HG02852 (cell line): ENCODE measurements at regions not wholly inside any gene's neighbourhood (a gene's known extent, or its start where the extent isn't known, plus 50 kb on each side); places are given as distances from the start of the nearest gene placed in this dataset.

Experiments used
- ATAC-seq: cut with Tn5 transposase; IDR thresholded peaks from one replicate; pipeline ENCODE4 v1.9.1; 2021; ENCODE audit warnings: mild to moderate bottlenecking, moderate library complexity; ENCODE audit not compliant: unreplicated experiment

DNA sequence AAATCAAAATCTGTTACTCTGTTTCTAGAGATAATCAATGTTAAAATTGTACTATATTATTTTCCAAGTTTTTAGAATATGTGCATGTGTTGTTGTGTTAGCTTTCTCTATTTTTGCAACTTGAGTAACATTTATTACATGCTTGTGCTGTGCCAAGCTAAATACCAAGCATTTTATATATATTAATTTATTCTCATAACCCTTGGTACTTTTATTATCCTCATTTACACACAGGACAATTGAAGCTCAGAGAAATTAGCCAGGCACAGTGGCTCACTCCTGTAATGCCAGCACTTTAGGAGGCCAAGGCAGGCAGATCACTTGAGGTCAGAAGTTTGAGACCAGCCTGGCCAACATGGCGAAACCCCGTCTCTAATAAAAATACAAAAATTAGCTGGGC lies 254.0 kb upstream of the DMRT1 start:
- no peak for ATAC-seq

DNA sequence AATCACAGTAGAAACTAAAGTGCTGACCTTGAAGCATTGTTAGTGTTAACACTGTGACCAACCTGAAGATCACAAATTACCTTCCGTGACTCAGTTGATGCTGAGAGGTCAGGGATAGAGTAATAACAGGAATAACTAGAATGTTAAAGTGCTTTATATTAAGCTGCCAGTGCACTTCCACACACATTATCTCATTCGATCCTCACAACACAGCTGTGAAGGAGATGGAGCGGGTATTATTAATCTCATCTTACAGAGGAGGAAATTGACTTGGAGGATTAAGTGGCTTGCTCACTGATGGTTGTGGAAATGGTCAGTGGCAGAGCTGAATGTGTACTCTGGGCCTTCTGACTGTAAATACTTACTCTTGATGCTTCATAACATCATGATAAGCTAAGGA lies 252.5 kb upstream of the DMRT1 start:
- no peak for ATAC-seq

GRCh38 chr9:589723-590122 lies 251.8 kb upstream of the DMRT1 start:
- ATAC-seq = no peak

GRCh38 chr9:591292-591691 lies 250.2 kb upstream of the DMRT1 start:
- no peak for ATAC-seq

GRCh38 chr9:592225-592624 lies 249.3 kb upstream of the DMRT1 start:
- ATAC-seq = no peak

DNA sequence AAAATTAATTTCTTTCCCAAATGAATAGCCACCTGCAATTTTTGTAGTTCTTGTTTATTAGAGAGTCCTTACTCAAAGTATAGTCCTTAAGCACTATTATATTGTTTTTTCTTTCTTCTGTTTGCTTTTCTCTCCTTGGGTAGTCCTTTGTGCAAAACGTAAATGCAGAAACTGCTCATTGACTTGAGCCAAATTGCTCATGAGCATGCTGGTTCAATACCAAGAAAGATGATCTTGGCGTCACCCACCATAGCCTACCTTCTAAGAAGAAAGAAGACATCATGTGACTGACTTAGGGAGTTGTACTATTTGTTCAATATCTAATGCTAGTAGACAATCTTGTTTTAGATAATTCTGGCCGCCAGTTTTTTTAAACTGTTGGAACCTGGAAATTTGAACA lies 248.8 kb upstream of the DMRT1 start:
- no peak for ATAC-seq

GRCh38 chr9:593809-594208 lies 247.7 kb upstream of the DMRT1 start:
- no peak for ATAC-seq

DNA sequence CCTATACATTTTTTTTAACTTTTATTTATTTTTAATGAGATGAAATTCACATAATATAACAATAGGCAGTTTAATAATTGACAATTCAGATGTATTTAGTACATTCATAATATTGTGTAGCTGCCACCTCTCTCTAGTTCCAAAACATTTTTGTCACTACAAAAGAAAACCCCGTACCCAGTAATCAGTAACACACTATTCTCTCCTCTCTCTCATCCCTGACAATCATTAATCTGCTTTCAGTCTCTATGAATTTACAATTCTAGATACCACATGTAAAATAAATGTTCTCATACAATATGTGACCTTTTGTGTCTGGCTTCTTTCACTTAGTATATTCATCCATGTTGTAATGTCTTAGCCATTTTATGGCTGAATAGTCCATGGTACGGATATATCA lies 244.8 kb upstream of the DMRT1 start:
- ATAC-seq = no peak

GRCh38 chr9:600006-600405 lies 241.5 kb upstream of the DMRT1 start:
- ATAC-seq = no peak

GRCh38 chr9:602716-603115 lies 238.8 kb upstream of the DMRT1 start:
- ATAC-seq = no peak

- no peak for ATAC-seq
These were observed 238.4 kb upstream of the DMRT1 start for GRCh38 chr9:603126-603525.

DNA sequence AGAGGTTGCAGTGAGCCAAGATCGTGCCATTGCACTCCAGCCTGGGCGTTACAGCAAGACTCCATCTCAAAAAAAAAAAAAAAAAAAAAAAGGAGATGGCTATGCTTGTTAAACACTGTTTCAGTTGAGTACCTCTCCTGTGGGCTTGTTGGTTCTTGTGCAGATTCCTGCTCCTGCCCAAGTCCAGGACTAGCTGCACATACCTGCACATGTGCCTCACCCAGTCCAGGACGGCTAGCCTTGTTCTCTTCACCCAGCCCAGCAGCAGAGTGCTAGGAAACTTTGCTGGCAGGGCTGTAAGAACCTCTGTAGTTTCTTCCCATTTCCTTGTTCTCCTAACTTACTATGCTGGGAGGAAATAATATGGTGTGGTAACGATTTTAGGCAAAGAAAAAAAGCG lies 234.1 kb upstream of the DMRT1 start:
- ATAC-seq = no peak

GRCh38 chr9:613771-614347 lies 227.6 kb upstream of the DMRT1 start:
- peak; percentile 95 for ATAC-seq

- no peak for ATAC-seq
These were observed 227.1 kb upstream of the DMRT1 start for GRCh38 chr9:614431-614830.

DNA sequence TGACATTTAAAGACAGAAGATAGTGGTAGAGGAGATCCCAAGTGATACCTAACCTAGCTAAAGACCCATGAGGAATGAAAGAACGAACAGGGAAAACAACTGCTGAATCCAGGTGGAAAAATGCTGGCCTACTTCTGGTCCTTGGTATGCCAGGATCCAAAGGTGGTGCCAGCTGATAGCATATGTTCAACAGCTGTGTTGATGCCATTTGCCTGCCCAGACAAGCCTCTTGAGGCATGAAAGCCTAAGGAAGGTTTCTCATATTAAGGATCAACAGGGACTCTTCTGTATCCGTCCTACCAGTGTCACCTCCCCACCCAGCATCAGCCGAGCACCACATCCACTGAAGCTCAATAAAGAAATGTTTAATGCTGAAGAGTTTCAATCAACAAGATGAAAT lies 225.7 kb upstream of the DMRT1 start:
- ATAC-seq = no peak

DNA sequence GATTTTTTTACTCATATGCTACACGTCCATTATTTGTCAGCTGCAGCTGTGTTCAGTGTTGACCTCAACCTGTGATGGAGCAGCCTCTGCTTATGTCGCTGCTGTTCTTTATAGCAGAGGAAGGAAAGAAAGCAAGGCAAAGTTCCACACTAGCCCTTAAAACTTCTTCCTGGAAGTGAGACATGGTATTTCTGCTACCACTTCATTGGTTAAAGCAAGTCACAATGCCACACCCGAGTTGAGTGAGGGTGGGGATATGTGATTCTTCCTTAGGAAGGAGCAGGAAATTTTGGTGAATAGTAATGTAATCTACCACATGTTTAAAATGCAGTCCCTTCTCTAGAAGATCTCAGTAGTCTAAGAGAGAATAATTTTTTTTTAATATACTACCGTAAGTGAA lies 224.8 kb upstream of the DMRT1 start:
- no peak for ATAC-seq

DNA sequence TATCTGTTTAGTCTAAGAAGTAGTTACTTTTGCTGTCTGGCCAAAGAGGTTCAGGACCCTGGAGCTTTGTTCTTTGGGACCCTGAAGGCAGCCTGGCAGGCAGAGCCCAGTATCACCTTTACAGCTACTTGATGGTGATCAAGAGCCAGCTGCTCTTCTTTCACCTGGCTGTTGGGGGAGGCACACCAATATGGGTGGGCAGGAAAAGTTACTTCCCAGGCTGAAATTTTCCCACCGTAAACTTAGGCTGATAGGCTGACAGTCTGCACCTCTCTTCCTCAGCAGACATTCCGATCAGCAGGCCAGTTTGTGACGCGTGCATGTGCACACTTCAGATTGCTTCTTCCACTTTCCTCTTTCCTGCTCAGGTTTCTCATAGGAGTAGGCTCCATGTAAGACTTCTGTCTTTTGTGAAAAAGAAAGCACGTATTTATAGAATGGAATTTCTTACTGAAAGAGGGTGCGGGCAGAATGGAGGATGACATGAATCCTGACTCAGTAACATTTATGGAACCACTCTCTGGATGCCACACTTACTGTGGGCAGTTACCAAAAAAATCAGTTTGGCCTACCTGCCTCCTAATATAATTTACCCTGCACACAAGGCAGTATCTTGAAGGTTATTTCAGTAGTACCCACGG lies 223.9 kb upstream of the DMRT1 start:
- no peak for ATAC-seq

- no peak for ATAC-seq
These were observed 223.0 kb upstream of the DMRT1 start for GRCh38 chr9:618478-618877.

- no peak for ATAC-seq
These were observed 220.2 kb upstream of the DMRT1 start for GRCh38 chr9:621201-621855.

GRCh38 chr9:624935-625500 lies 216.5 kb upstream of the DMRT1 start:
- no peak for ATAC-seq

GRCh38 chr9:625613-626012 lies 215.9 kb upstream of the DMRT1 start:
- ATAC-seq = no peak

DNA sequence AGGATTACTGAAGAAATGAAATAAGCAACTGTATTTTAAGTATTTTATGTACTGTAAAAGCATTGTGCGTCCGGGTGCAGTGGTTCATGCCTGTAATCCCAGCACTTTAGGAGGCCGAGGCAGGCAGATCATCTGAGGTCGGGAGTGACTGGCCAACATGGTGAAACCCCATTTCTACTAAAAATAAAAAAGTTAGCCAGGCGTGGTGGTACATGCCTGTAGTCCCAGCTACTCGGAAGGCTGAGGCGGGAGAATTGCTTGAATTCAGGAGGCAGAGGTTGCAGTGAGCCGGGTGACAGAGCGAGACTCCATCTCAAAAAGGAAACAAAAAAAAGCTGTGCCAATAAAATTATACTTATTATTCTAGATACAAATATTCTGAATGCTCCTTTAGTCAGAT lies 215.4 kb upstream of the DMRT1 start:
- ATAC-seq = peak; percentile 14
